Neutrophil (primary cell): ENCODE measurements at regions not wholly inside any gene's neighbourhood (a gene's known extent, or its start where the extent isn't known, plus 50 kb on each side); places are given as distances from the start of the nearest gene placed in this dataset.

ENCODE experiments used
- H3K27ac ChIP-seq: fragments of 200-600 bp; sonication (generic); 2 replicates; pipeline ENCODE4 v1.5.1; 2016; ENCODE audit warnings: mild to moderate bottlenecking, moderate library complexity
- H3K27me3 ChIP-seq: fragments of 200-600 bp; sonication (generic); 2 replicates; pipeline ENCODE4 v1.6.0; 2016; ENCODE audit warnings: mild to moderate bottlenecking
- H3K36me3 ChIP-seq: fragments of 200-600 bp; sonication (generic); 2 replicates; pipeline ENCODE4 v1.5.1; 2017
- H3K4me1 ChIP-seq, 2 experiments: fragments of 200-600 bp in 1 of 2; sonication (generic) in 1 of 2; 1 replicate in 1 of 2; 2 replicates in 1 of 2; pipeline versions ENCODE4 v1.5.1 to v1.6.1; 2013 to 2016; ENCODE audit warnings: low read depth in 1 of 2, low read length in 1 of 2, mild to moderate bottlenecking in 1 of 2, moderate library complexity in 1 of 2; ENCODE audit not compliant: control insufficient read depth in 1 of 2, insufficient read depth in 1 of 2
- H3K4me3 ChIP-seq, 2 experiments: fragments of 200-600 bp in 1 of 2; sonication (generic) in 1 of 2; 1 replicate in 1 of 2; 2 replicates in 1 of 2; pipeline ENCODE4 v1.5.1; 2013 to 2016; ENCODE audit warnings: low read depth in 1 of 2, low read length in 1 of 2, mild to moderate bottlenecking in 1 of 2, moderate library complexity in 1 of 2
- H3K9me3 ChIP-seq: fragments of 200-600 bp; sonication (generic); 2 replicates; pipeline ENCODE4 v1.5.1; 2016
- TF ChIP-seq, protein P1 (sequence below): fragments of 200-600 bp; sonication (generic); IDR thresholded peaks from 2 replicates; pipeline ENCODE4 v1.5.1; 2016; ENCODE audit warnings: antibody characterized with exemption

DNA sequence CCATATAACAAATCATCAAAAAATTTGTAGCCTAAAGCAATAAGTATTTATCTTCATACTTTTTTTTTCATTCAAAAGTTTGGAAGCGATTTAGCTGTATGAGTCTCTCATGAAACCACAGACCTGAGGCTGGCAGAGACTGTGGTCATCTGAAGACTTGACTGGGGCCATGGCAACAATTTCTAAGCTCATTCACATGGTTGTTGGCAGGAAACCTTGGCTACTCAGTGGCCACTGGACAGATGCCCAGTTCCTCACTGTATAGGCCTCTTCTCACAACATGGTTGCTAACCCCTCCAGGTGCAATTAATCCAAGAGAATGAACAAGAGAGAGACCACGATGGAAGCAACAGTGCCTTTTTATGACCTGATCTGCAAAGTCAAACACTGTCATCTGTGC lies 235.9 kb downstream of the BTBD3 start:
- no peak overlapping the region for H3K4me3 ChIP-seq
- H3K4me1 ChIP-seq = no peaks in the 10 kb centered on the region
- TF ChIP-seq, protein P1, sequence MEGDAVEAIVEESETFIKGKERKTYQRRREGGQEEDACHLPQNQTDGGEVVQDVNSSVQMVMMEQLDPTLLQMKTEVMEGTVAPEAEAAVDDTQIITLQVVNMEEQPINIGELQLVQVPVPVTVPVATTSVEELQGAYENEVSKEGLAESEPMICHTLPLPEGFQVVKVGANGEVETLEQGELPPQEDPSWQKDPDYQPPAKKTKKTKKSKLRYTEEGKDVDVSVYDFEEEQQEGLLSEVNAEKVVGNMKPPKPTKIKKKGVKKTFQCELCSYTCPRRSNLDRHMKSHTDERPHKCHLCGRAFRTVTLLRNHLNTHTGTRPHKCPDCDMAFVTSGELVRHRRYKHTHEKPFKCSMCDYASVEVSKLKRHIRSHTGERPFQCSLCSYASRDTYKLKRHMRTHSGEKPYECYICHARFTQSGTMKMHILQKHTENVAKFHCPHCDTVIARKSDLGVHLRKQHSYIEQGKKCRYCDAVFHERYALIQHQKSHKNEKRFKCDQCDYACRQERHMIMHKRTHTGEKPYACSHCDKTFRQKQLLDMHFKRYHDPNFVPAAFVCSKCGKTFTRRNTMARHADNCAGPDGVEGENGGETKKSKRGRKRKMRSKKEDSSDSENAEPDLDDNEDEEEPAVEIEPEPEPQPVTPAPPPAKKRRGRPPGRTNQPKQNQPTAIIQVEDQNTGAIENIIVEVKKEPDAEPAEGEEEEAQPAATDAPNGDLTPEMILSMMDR = no peak
- no peaks in the 10 kb centered on the region for H3K9me3 ChIP-seq
- no peaks in the 10 kb centered on the region for H3K27me3 ChIP-seq
- no peak overlapping the region for H3K27ac ChIP-seq
- no peaks in the 10 kb centered on the region for H3K36me3 ChIP-seq

DNA sequence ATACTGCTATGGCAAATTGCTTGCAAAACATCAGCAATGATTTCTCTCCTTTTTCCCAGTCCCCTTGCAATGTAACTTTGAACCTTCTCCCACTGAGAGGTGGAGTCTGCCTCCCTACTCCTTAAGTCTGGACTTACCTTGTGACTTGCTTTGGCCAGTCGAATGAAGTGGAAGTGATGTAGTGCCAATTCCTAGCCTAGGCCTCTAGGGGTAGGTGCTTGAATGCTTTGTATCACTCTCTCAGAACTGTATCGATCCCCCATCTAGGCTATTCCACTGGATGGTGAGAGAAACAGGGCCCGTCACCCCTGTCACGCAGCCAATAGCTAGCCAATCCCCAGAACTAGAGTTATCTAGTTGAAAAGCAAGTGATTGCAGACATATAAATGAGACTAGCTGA lies 238.6 kb downstream of the BTBD3 start:
- H3K27me3 ChIP-seq = no peaks in the 10 kb centered on the region
- TF ChIP-seq, protein P1 = no peak
- H3K27ac ChIP-seq = no peak overlapping the region
- H3K9me3 ChIP-seq = no peaks in the 10 kb centered on the region
- H3K36me3 ChIP-seq = no peaks in the 10 kb centered on the region
- H3K4me1 ChIP-seq = no peaks in the 10 kb centered on the region
- H3K4me3 ChIP-seq = no peak overlapping the region

DNA sequence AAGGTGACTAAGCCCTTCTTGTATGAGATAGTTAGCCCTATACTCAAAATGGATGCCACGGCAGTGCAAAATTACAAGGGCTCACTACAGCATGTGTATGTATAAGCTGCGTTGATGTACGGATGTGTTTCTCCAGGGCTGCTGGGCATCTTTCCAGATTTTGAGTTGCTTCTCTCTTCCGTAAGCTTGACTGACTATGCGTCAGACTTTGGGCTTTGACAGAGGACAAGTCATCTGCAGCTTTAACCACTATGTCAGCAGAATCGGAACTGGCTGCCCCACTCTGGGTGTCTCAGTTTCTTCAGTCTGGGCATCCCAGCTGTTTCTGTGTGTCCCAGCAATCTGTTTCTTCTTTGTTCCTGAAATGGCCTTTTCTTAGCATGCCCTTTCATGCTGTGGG lies 241.6 kb downstream of the BTBD3 start:
- Histone ChIP-seq H3K27ac (no peak overlapping the region), H3K27me3 (no peaks in the 10 kb centered on the region), H3K9me3 (no peaks in the 10 kb centered on the region), H3K4me3 (no peak overlapping the region), H3K36me3 (no peaks in the 10 kb centered on the region), H3K4me1 (no peaks in the 10 kb centered on the region)
- TF ChIP-seq, protein P1 = no peak

DNA sequence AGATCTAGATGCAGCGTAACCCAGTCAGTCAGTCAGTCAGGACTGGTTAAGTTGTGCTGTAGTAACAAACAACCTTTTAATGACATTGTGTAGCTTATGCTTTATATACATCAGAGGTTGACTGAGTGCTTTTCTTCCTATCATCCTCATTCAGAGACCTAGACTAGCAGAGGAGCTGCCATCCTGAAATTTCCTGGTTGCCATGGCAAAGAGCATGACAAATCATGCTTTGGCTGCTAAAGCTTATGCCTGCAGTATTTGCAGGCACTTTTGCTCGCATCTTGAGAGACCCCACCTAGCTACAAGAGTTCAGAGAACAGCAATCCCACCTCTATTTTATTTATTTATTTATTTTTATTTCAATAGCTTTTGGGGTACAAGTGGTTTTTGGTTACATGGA lies 244.0 kb downstream of the BTBD3 start:
- Histone ChIP-seq H3K9me3 (no peaks in the 10 kb centered on the region), H3K27me3 (no peaks in the 10 kb centered on the region), H3K4me3 (no peak overlapping the region), H3K4me1 (no peaks in the 10 kb centered on the region), H3K27ac (no peak overlapping the region), H3K36me3 (no peaks in the 10 kb centered on the region)
- TF ChIP-seq, protein P1 = no peak

DNA sequence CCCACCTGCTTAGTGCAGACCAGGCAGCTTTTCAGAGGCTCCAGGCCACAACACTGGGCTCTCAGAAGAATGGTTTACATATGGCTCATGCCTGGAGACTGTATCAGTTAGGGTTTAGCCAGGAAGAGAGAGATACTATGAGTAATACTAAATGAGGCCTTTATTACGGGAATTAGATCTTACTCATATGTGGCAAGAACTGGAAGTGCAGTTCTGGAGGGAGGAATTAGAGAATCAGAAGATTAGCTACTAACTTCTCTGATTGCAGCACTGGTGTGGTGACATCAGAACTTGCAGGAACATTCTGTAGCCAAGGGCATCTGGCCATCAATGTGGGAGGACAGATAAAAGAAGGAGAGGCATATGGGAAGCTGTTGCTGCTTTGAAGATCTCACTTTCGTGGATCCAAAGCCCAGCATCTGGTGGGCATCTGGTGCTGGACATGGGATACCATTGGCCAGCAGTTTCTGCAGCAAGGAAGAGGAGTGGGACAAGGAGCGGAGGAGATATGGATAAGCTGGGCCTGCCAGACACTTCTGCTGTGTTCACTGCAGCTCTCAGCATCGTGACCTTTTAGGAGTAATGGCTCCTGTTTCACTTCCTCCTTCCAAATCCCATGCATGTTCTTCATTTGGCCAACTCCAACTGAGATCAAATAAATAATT lies 248.5 kb downstream of the BTBD3 start:
- H3K4me3 ChIP-seq = no peak overlapping the region
- H3K9me3 ChIP-seq = no peaks in the 10 kb centered on the region
- TF ChIP-seq, protein P1 = no peak
- H3K4me1 ChIP-seq = no peaks in the 10 kb centered on the region
- H3K36me3 ChIP-seq = no peaks in the 10 kb centered on the region
- H3K27me3 ChIP-seq = no peaks in the 10 kb centered on the region
- H3K27ac ChIP-seq = no peak overlapping the region
